ENCODE measurements at regions not wholly inside any gene's neighbourhood (a gene's known extent, or its start where the extent isn't known, plus 50 kb on each side); places are given as distances from the start of the nearest gene placed in this dataset.

GRCh38 chr3:190738636-190739155 is 123.8 kb downstream of the GMNC start:
- ATAC-seq (no peak), DNase-seq (ENCODE audit: low spot score) (no peak)
- H3K4me1 Mint-ChIP-seq: peaks cover 12% of the 10 kb centered on the region
- ChIA-PET CTCF (no interaction called here), POLR2A (no interaction called here)
- H3K4me3 Mint-ChIP-seq: no peak overlapping the region
- no peak overlapping the region for H3K27ac Mint-ChIP-seq
- no peaks in the 10 kb centered on the region for H3K36me3 Mint-ChIP-seq
- TF ChIP-seq ZNF512 (CRISPR knock-in tag; IDR thresholded peaks at IDR 0.05; ENCODE audit: borderline replicate concordance) (no peak), ERG (CRISPR knock-in tag; IDR thresholded peaks at IDR 0.05) (no peak), IRF1 (CRISPR knock-in tag; IDR thresholded peaks at IDR 0.05) (no peak), TEAD4 (CRISPR knock-in tag; IDR thresholded peaks at IDR 0.05) (no peak), OVOL2 (CRISPR knock-in tag; IDR thresholded peaks at IDR 0.05; ENCODE audit: borderline replicate concordance) (no peak), CREM (CRISPR knock-in tag; IDR thresholded peaks at IDR 0.05) (no peak), JAZF1 (CRISPR knock-in tag; IDR thresholded peaks at IDR 0.05) (no peak)
- TF ChIP-seq, protein P1, sequence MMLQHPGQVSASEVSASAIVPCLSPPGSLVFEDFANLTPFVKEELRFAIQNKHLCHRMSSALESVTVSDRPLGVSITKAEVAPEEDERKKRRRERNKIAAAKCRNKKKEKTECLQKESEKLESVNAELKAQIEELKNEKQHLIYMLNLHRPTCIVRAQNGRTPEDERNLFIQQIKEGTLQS (CRISPR knock-in tag; conservative IDR thresholded peaks at IDR 0.05): no peak
- TF ChIP-seq, protein P2, sequence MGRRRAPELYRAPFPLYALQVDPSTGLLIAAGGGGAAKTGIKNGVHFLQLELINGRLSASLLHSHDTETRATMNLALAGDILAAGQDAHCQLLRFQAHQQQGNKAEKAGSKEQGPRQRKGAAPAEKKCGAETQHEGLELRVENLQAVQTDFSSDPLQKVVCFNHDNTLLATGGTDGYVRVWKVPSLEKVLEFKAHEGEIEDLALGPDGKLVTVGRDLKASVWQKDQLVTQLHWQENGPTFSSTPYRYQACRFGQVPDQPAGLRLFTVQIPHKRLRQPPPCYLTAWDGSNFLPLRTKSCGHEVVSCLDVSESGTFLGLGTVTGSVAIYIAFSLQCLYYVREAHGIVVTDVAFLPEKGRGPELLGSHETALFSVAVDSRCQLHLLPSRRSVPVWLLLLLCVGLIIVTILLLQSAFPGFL (CRISPR knock-in tag; IDR thresholded peaks at IDR 0.05; ENCODE audit: borderline replicate concordance): no peak
- TF ChIP-seq, protein P3, sequence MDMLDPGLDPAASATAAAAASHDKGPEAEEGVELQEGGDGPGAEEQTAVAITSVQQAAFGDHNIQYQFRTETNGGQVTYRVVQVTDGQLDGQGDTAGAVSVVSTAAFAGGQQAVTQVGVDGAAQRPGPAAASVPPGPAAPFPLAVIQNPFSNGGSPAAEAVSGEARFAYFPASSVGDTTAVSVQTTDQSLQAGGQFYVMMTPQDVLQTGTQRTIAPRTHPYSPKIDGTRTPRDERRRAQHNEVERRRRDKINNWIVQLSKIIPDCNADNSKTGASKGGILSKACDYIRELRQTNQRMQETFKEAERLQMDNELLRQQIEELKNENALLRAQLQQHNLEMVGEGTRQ (CRISPR knock-in tag; IDR thresholded peaks at IDR 0.05): no peak
- TF ChIP-seq, protein P4, sequence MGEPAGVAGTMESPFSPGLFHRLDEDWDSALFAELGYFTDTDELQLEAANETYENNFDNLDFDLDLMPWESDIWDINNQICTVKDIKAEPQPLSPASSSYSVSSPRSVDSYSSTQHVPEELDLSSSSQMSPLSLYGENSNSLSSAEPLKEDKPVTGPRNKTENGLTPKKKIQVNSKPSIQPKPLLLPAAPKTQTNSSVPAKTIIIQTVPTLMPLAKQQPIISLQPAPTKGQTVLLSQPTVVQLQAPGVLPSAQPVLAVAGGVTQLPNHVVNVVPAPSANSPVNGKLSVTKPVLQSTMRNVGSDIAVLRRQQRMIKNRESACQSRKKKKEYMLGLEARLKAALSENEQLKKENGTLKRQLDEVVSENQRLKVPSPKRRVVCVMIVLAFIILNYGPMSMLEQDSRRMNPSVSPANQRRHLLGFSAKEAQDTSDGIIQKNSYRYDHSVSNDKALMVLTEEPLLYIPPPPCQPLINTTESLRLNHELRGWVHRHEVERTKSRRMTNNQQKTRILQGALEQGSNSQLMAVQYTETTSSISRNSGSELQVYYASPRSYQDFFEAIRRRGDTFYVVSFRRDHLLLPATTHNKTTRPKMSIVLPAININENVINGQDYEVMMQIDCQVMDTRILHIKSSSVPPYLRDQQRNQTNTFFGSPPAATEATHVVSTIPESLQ (CRISPR knock-in tag; IDR thresholded peaks at IDR 0.05): no peak
- TF ChIP-seq, protein P5, sequence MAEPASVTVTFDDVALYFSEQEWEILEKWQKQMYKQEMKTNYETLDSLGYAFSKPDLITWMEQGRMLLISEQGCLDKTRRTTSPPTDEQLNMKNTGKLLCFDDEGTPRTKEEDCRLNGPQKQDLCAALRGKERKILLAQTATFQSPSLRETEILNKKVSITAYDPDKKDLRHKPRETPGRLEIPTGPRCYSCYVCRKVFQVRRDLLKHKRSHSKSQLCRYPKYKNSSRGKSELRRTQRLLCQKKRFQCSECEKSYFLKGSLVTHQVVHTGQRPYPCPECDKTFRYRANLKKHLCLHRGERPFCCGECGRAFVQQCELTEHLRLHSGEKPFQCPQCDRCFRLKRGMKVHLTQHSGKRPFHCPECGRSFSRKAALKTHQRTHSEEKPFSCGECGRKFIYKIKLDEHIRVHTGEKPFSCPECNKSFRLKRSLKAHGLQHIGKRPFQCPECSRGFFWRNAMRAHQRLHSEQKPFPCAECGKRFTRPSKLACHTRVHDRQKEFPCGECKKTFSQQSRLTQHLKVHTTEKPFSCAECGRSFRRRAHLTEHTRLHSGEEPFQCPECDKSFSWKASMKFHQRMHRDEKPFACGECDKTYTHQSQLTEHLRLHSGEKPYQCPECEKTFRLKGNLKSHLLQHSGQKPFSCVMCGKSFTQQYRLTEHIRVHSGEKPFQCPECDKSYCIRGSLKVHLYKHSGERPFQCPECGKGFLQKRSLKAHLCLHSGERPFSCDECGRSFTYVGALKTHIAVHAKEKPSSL (CRISPR knock-in tag; conservative IDR thresholded peaks at IDR 0.05): no peak
- no peaks in the 10 kb centered on the region for H3K9me3 Mint-ChIP-seq
- no peaks in the 10 kb centered on the region; the same call in 1 of the 2 replicates for H3K27me3 Mint-ChIP-seq (ENCODE audit: low read depth)

- Mint-ChIP-seq H3K36me3 (no peaks in the 10 kb centered on the region), H3K9me3 (no peaks in the 10 kb centered on the region), H3K4me3 (no peak overlapping the region), H3K27me3 (ENCODE audit: low read depth) (no peaks in the 10 kb centered on the region; the same call in 1 of the 2 replicates), H3K4me1 (peaks cover 16% of the 10 kb centered on the region), H3K27ac (no peak overlapping the region)
- ChIA-PET CTCF (no interaction called here), POLR2A (no interaction called here)
- ATAC-seq (no peak), DNase-seq (ENCODE audit: low spot score) (no peak)
- no peak for TF ChIP-seq SP1 (CRISPR knock-in tag; conservative IDR thresholded peaks at IDR 0.05)
- TF ChIP-seq IRF2 (CRISPR knock-in tag; IDR thresholded peaks at IDR 0.05; ENCODE audit: borderline replicate concordance, low read depth): no peak
- no peak for TF ChIP-seq IRF1 (CRISPR knock-in tag; IDR thresholded peaks at IDR 0.05)
- TF ChIP-seq, protein P6, sequence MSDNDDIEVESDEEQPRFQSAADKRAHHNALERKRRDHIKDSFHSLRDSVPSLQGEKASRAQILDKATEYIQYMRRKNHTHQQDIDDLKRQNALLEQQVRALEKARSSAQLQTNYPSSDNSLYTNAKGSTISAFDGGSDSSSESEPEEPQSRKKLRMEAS (CRISPR knock-in tag; IDR thresholded peaks at IDR 0.05): no peak
- no peak for TF ChIP-seq ZBTB43 (CRISPR knock-in tag; IDR thresholded peaks at IDR 0.05)
- no peak for TF ChIP-seq MYBL2 (CRISPR knock-in tag; IDR thresholded peaks at IDR 0.05)
- no peak for TF ChIP-seq ERG (CRISPR knock-in tag; IDR thresholded peaks at IDR 0.05)
Observed at GRCh38 chr3:190737446-190737845, 125.0 kb downstream of the GMNC start.

All from WTC11 (cell line).